ENCODE measurements at regions not wholly inside any gene's neighbourhood (a gene's known extent, or its start where the extent isn't known, plus 50 kb on each side); places are given as distances from the start of the nearest gene placed in this dataset.

DNA sequence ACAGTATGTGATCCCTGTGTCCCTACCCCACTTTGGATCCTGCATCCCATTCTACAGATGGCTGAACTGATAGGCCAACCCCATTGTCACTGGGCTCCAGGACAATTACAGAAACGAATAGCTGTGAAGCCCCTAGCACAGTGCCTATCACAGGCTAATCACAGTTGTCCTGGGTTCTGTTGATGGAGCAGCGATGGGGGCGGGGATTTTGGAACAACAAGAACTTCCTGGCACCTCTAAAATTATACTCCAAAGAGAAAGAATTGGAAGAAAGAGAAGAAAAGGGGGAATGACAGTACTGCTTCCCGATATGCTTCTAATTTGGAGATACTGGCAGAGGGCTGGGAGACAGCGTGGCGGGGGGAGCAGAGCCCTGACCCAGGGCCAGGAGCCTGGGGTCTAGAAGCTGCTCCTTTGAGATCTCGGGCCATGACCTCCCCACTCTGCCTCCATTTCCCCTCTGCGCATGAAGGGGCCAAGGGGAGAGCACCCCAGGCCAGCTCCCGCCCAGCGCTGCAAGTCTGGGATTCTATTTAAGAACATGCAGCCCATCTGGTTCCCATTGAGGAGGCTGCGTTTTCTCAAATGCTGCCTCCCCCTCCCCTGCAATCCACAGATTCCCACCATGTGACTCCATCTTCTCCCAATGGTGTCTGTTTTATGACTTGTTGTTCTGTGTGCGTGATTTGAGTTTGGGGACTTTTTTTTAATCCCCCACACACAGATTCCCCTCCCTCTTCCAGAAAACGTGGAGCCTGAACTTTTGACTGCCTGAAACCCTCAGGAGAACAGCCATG is 202.7 kb downstream of the CYP26B1 start:
- TF ChIP-seq, protein P1, sequence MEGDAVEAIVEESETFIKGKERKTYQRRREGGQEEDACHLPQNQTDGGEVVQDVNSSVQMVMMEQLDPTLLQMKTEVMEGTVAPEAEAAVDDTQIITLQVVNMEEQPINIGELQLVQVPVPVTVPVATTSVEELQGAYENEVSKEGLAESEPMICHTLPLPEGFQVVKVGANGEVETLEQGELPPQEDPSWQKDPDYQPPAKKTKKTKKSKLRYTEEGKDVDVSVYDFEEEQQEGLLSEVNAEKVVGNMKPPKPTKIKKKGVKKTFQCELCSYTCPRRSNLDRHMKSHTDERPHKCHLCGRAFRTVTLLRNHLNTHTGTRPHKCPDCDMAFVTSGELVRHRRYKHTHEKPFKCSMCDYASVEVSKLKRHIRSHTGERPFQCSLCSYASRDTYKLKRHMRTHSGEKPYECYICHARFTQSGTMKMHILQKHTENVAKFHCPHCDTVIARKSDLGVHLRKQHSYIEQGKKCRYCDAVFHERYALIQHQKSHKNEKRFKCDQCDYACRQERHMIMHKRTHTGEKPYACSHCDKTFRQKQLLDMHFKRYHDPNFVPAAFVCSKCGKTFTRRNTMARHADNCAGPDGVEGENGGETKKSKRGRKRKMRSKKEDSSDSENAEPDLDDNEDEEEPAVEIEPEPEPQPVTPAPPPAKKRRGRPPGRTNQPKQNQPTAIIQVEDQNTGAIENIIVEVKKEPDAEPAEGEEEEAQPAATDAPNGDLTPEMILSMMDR (IDR thresholded peaks at IDR 0.05): no peak
- TF ChIP-seq POLR2A (IDR thresholded peaks at IDR 0.05): no peak
